CD14-positive monocyte (primary cell): ENCODE measurements at regions not wholly inside any gene's neighbourhood (a gene's known extent, or its start where the extent isn't known, plus 50 kb on each side); places are given as distances from the start of the nearest gene placed in this dataset.

Source experiments
- DNase-seq, 3 donors: peaks; one replicate each; pipeline ENCODE4 v3.0.0-alpha.2; 2011 to 2022
- H2AFZ ChIP-seq: 2 replicates; pipeline ENCODE4 v1.6.0; 2012; ENCODE audit warnings: mild to moderate bottlenecking, low read depth, low read length, inconsistent platforms; ENCODE audit not compliant: insufficient read depth, poor library complexity, severe bottlenecking
- H3K27ac ChIP-seq, 2 donors: 1 replicate in 1 of 2; 2 replicates in 1 of 2; pipeline ENCODE4 v1.5.1; 2012 to 2013; ENCODE audit warnings: low read length in 2 of 2, control low read depth in 1 of 2, inconsistent platforms in 1 of 2, low read depth in 1 of 2, mild to moderate bottlenecking in 1 of 2
- H3K27me3 ChIP-seq, 2 donors: one replicate each; pipeline versions ENCODE4 v1.6.0 to v1.6.1; 2011 to 2013; ENCODE audit warnings: low read length in 2 of 2; ENCODE audit not compliant: control insufficient read depth in 2 of 2, insufficient read depth in 2 of 2
- H3K36me3 ChIP-seq, 2 donors: replicated peaks in 1 of 2; 1 replicate in 1 of 2; 2 replicates in 1 of 2; pipeline versions ENCODE4 v1.5.1 to v1.6.1; 2012 to 2013; ENCODE audit warnings: low read length in 2 of 2, control low read depth in 1 of 2, inconsistent platforms in 1 of 2, mild to moderate bottlenecking in 1 of 2; ENCODE audit not compliant: insufficient read depth in 2 of 2, control insufficient read depth in 1 of 2
- H3K4me1 ChIP-seq, 2 donors: 1 replicate in 1 of 2; 2 replicates in 1 of 2; pipeline versions ENCODE4 v1.5.1 to v1.6.1; 2012 to 2013; ENCODE audit warnings: low read length in 2 of 2, control low read depth in 1 of 2, inconsistent platforms in 1 of 2, mild to moderate bottlenecking in 1 of 2, moderate library complexity in 1 of 2; ENCODE audit not compliant: insufficient read depth in 2 of 2, control insufficient read depth in 1 of 2
- H3K4me2 ChIP-seq: replicated peaks from 2 replicates; pipeline ENCODE3; 2012; ENCODE audit warnings: low read length, moderate library complexity, mild to moderate bottlenecking; ENCODE audit not compliant: poor library complexity, severe bottlenecking; ENCODE audit errors: extremely low read depth
- H3K4me3 ChIP-seq, 3 experiments: fragments of 200-600 bp in 1 of 3; sonication (generic) in 1 of 3; replicated peaks in 1 of 3; 1 replicate in 2 of 3; 2 replicates in 1 of 3; pipeline ENCODE4 v1.5.1; 2011 to 2013; ENCODE audit warnings: low read length in 3 of 3, mild to moderate bottlenecking in 3 of 3, control low read depth in 2 of 3, low read depth in 2 of 3, inconsistent platforms in 1 of 3, moderate library complexity in 1 of 3
- H3K79me2 ChIP-seq: 2 replicates; pipeline ENCODE4 v1.6.0; 2012; ENCODE audit warnings: mild to moderate bottlenecking, control low read depth, inconsistent platforms, low read length, moderate library complexity; ENCODE audit not compliant: insufficient read depth
- H3K9ac ChIP-seq: 2 replicates; pipeline ENCODE4 v1.6.0; 2017; ENCODE audit warnings: low read length, mild to moderate bottlenecking; ENCODE audit not compliant: insufficient read depth, poor library complexity, severe bottlenecking
- H3K9me3 ChIP-seq, 2 donors: replicated peaks in 1 of 2; 1 replicate in 1 of 2; 2 replicates in 1 of 2; pipeline versions ENCODE4 v1.5.1 to v1.6.1; 2012 to 2013; ENCODE audit warnings: low read length in 2 of 2, control low read depth in 1 of 2; ENCODE audit not compliant: control insufficient read depth in 1 of 2, insufficient read depth in 1 of 2
- H4K20me1 ChIP-seq: 2 replicates; pipeline ENCODE4 v1.6.0; 2012; ENCODE audit warnings: mild to moderate bottlenecking, low read length, control low read depth, moderate library complexity; ENCODE audit not compliant: insufficient read depth
- H3K27ac Mint-ChIP-seq, 7 donors: one replicate each; pipeline ENCODE4 v1.8.0; 2020; ENCODE audit warnings: mild to moderate bottlenecking in 7 of 7, mixed read lengths in 7 of 7, moderate library complexity in 6 of 7, inconsistent platforms in 2 of 7
- H3K27me3 Mint-ChIP-seq, 3 donors: one replicate each; pipeline ENCODE4 v1.8.0; 2021 to 2022; ENCODE audit warnings: low read depth in 3 of 3, mild to moderate bottlenecking in 3 of 3, mixed read lengths in 3 of 3, moderate library complexity in 3 of 3, inconsistent platforms in 1 of 3
- H3K36me3 Mint-ChIP-seq, 2 donors: one replicate each; pipeline ENCODE4 v1.8.0; 2020; ENCODE audit warnings: mixed read lengths in 2 of 2, inconsistent platforms in 1 of 2, mild to moderate bottlenecking in 1 of 2
- H3K4me1 Mint-ChIP-seq: one replicate; pipeline ENCODE4 v1.8.0; 2020; ENCODE audit warnings: mild to moderate bottlenecking, mixed read lengths
- H3K4me3 Mint-ChIP-seq, 2 donors: one replicate each; pipeline ENCODE4 v1.8.0; 2020; ENCODE audit warnings: mild to moderate bottlenecking in 2 of 2, mixed read lengths in 2 of 2, moderate library complexity in 1 of 2
- H3K9me3 Mint-ChIP-seq, 7 donors: one replicate each; pipeline ENCODE4 v1.8.0; 2020 to 2022; ENCODE audit warnings: mixed read lengths in 7 of 7, mild to moderate bottlenecking in 6 of 7, moderate library complexity in 6 of 7, inconsistent platforms in 2 of 7
- CTCF ChIP-seq: fragments of 200-600 bp; IDR thresholded peaks from one replicate; pipeline ENCODE4 v1.8.0; 2022; ENCODE audit warnings: antibody characterized with exemption, mild to moderate bottlenecking
- WGBS: methylation state at CpG from one replicate; pipeline ENCODE4 v1.1.5; 2013; ENCODE audit warnings: missing lambda C conversion rate; ENCODE audit not compliant: insufficient coverage; 5-methylcytosine and 5-hydroxymethylcytosine counted together
- intact Hi-C, 2 donors: fragments of 100-400 bp; cut with micrococcal nuclease; formaldehyde crosslinking; loops; one replicate each; pipeline versions ENCODE4 v1.15.0 to v1.15.1; 2023

GRCh38 chr12:111193496-111193895 is 175.4 kb downstream of the PHETA1 start:
- Mint-ChIP-seq H3K4me1 (peaks cover 43% of the 10 kb centered on the region), H3K27ac (no peak overlapping the region), H3K4me3 (no peak overlapping the region), H3K9me3 (no peaks in the 10 kb centered on the region), H3K36me3 (no peaks in the 10 kb centered on the region), H3K27me3 (peaks cover 2 to 4% (median 2%) of the 10 kb centered on the region in 3 donors)
- no peak overlapping the region for H3K4me3 ChIP-seq
- no peak overlapping the region for H3K4me2 ChIP-seq
- H3K27me3 ChIP-seq: no peaks in the 10 kb centered on the region
- no peak overlapping the region for H3K27ac ChIP-seq
- H2AFZ ChIP-seq: no peak overlapping the region
- H4K20me1 ChIP-seq: no peaks in the 10 kb centered on the region
- no peak for TF ChIP-seq CTCF
- 96% methylated on average over 10 of the region's 14 CpGs for WGBS
- H3K79me2 ChIP-seq: no peaks in the 10 kb centered on the region
- no peaks in the 10 kb centered on the region for H3K36me3 ChIP-seq
- intact Hi-C loops: no loop called here
- DNase-seq: no peak
- no peaks in the 10 kb centered on the region for H3K9me3 ChIP-seq
- H3K4me1 ChIP-seq: peaks cover 28 to 34% of the 10 kb centered on the region in 2 donors
- H3K9ac ChIP-seq: no peak overlapping the region

- Histone ChIP-seq H3K9me3 (no peaks in the 10 kb centered on the region), H3K9ac (no peak overlapping the region), H3K36me3 (no peaks in the 10 kb centered on the region), H3K4me2 (no peak overlapping the region), H3K79me2 (no peaks in the 10 kb centered on the region), H3K27me3 (no peaks in the 10 kb centered on the region), H3K27ac (no peak overlapping the region), H3K4me3 (no peak overlapping the region), H3K4me1 (peaks cover 28 to 34% of the 10 kb centered on the region in 2 donors), H2AFZ (no peak overlapping the region), H4K20me1 (no peaks in the 10 kb centered on the region)
- Mint-ChIP-seq H3K4me3 (no peak overlapping the region), H3K27me3 (peaks cover 2 to 6% (median 2%) of the 10 kb centered on the region in 3 donors), H3K27ac (no peak overlapping the region), H3K36me3 (no peaks in the 10 kb centered on the region), H3K9me3 (no peaks in the 10 kb centered on the region), H3K4me1 (peaks cover 40% of the 10 kb centered on the region)
- no peak for DNase-seq
- 100% methylated on average over 2 of the region's 8 CpGs for WGBS
- intact Hi-C loops: no loop called here
- TF ChIP-seq CTCF: no peak
Observed at GRCh38 chr12:111193067-111193466, 175.8 kb downstream of the PHETA1 start.
